ENCODE measurements at regions not wholly inside any gene's neighbourhood (a gene's known extent, or its start where the extent isn't known, plus 50 kb on each side); places are given as distances from the start of the nearest gene placed in this dataset.

GRCh38 chr5:51047369-51047768 is 335.9 kb upstream of the ISL1 start:
- TF ChIP-seq, protein P1, sequence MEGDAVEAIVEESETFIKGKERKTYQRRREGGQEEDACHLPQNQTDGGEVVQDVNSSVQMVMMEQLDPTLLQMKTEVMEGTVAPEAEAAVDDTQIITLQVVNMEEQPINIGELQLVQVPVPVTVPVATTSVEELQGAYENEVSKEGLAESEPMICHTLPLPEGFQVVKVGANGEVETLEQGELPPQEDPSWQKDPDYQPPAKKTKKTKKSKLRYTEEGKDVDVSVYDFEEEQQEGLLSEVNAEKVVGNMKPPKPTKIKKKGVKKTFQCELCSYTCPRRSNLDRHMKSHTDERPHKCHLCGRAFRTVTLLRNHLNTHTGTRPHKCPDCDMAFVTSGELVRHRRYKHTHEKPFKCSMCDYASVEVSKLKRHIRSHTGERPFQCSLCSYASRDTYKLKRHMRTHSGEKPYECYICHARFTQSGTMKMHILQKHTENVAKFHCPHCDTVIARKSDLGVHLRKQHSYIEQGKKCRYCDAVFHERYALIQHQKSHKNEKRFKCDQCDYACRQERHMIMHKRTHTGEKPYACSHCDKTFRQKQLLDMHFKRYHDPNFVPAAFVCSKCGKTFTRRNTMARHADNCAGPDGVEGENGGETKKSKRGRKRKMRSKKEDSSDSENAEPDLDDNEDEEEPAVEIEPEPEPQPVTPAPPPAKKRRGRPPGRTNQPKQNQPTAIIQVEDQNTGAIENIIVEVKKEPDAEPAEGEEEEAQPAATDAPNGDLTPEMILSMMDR (IDR thresholded peaks at IDR 0.05; ENCODE audit: insufficient read depth, low read length, poor library complexity, severe bottlenecking) = no peak
- TF ChIP-seq EZH2phosphoT487 (conservative IDR thresholded peaks at IDR 0.05; ENCODE audit: low read length) = no peak
